Activated CD4-positive, alpha-beta T cell treated with anti-CD3 and anti-CD28 coated beads, Interleukin-2, amount 50 U/mL, for 4 hours (primary cell): ENCODE measurements at regions not wholly inside any gene's neighbourhood (a gene's known extent, or its start where the extent isn't known, plus 50 kb on each side); places are given as distances from the start of the nearest gene placed in this dataset.

Experiments
- DNase-seq, 2 experiments: peaks; one replicate each; pipeline ENCODE4 v3.0.0-alpha.2; 2020

GRCh38 chr1:9419369-9420041, 119.8 kb upstream of the SLC25A33 start:
- DNase-seq = no peak

- DNase-seq = no peak
Measured at GRCh38 chr1:9420835-9421532, 118.3 kb upstream of the SLC25A33 start.

- no peak for DNase-seq
Measured at GRCh38 chr1:9421533-9421873, 117.8 kb upstream of the SLC25A33 start.

- DNase-seq = no peak
Measured at GRCh38 chr1:9422321-9422720, 116.9 kb upstream of the SLC25A33 start.

- DNase-seq = no peak
Measured at GRCh38 chr1:9422911-9423505, 116.3 kb upstream of the SLC25A33 start.

- no peak for DNase-seq
Measured at GRCh38 chr1:9424261-9424660, 115.0 kb upstream of the SLC25A33 start.

- no peak for DNase-seq
Measured at GRCh38 chr1:9425859-9426258, 113.4 kb upstream of the SLC25A33 start.

- peak; percentile 60 for DNase-seq
Measured at GRCh38 chr1:9426291-9426711, 113.0 kb upstream of the SLC25A33 start.

GRCh38 chr1:9427388-9427787, 111.9 kb upstream of the SLC25A33 start:
- no peak for DNase-seq

GRCh38 chr1:9428601-9429341, 110.5 kb upstream of the SLC25A33 start:
- peak; percentile 100 for DNase-seq

- no peak for DNase-seq
Measured at GRCh38 chr1:9429342-9429711, 109.9 kb upstream of the SLC25A33 start.

GRCh38 chr1:9434247-9435152, 104.8 kb upstream of the SLC25A33 start:
- DNase-seq = no peak

GRCh38 chr1:9435153-9435636, 104.1 kb upstream of the SLC25A33 start:
- no peak for DNase-seq

GRCh38 chr1:9435854-9436640, 103.2 kb upstream of the SLC25A33 start:
- no peak for DNase-seq

GRCh38 chr1:9437961-9438430, 101.3 kb upstream of the SLC25A33 start:
- no peak for DNase-seq

GRCh38 chr1:9438431-9439073, 100.7 kb upstream of the SLC25A33 start:
- no peak for DNase-seq

GRCh38 chr1:9439074-9439761, 100.0 kb upstream of the SLC25A33 start:
- no peak for DNase-seq

GRCh38 chr1:9440261-9440660, 99.0 kb upstream of the SLC25A33 start:
- no peak for DNase-seq

GRCh38 chr1:9440763-9441194, 98.5 kb upstream of the SLC25A33 start:
- DNase-seq = no peak

GRCh38 chr1:9441451-9442133, 97.7 kb upstream of the SLC25A33 start:
- DNase-seq = no peak
